ENCODE measurements at regions not wholly inside any gene's neighbourhood (a gene's known extent, or its start where the extent isn't known, plus 50 kb on each side); places are given as distances from the start of the nearest gene placed in this dataset.

GRCh38 chr6:6529275-6529674 lies 59.2 kb upstream of the LY86 start:
- TF ChIP-seq CTCF (IDR thresholded peaks at IDR 0.05 in 8 of 11, conservative IDR thresholded peaks at IDR 0.05 in 3 of 11) (no peak), POLR2A (IDR thresholded peaks at IDR 0.05) (no peak), POLR2AphosphoS5 (IDR thresholded peaks at IDR 0.05) (no peak)
